C4-2B (cell line): ENCODE measurements at regions not wholly inside any gene's neighbourhood (a gene's known extent, or its start where the extent isn't known, plus 50 kb on each side); places are given as distances from the start of the nearest gene placed in this dataset.

Source experiments
- CTCF ChIP-seq: fragments of 450-650 bp; conservative IDR thresholded peaks from 2 replicates; pipeline ENCODE4 v1.5.1; 2017; ENCODE audit warnings: mild to moderate bottlenecking
- ZFX ChIP-seq: fragments of 450-650 bp; IDR thresholded peaks from 2 replicates; pipeline ENCODE4 v1.6.1; 2017

DNA sequence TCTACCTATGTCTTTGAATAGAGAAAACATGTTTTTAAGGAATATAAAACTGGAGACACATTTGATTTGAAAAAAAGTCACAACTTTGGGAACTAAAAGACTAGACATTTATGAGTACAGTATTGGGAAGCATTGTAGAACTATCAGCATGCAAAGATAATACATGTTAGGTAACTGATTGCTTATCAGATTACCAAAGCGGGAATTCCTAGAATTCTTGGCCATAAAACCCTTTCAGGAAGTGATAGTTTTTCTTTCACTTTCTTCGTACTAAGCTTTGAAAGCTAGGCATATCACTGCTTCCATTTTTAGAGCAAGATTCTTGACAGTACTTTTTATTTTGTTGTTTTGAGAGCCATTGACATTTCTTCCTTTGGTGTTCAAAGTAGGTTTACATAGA, 646.6 kb upstream of the PITX2 start:
- TF ChIP-seq CTCF (no peak), ZFX (no peak)
